Esophagus muscularis mucosa (tissue), 4 donors: ENCODE measurements at regions not wholly inside any gene's neighbourhood (a gene's known extent, or its start where the extent isn't known, plus 50 kb on each side); places are given as distances from the start of the nearest gene placed in this dataset.

Experiments used
- DNase-seq: peaks from one replicate; pipeline ENCODE4 v3.0.0-alpha.2; 2017; ENCODE audit errors: extremely low spot score
- H3K27ac ChIP-seq, 4 donors: fragments of 200-600 bp; sonication (generic); replicated peaks in 1 of 4; 1 replicate in 3 of 4; 2 replicates in 1 of 4; pipeline ENCODE4 v1.5.1; 2016 to 2019; ENCODE audit warnings: mild to moderate bottlenecking in 1 of 4
- H3K27me3 ChIP-seq, 4 donors: fragments of 200-600 bp; sonication (generic); one replicate each; pipeline versions ENCODE4 v1.5.1 to v1.6.0; 2016 to 2019
- H3K36me3 ChIP-seq, 4 donors: fragments of 200-600 bp; sonication (generic); one replicate each; pipeline ENCODE4 v1.5.1; 2016 to 2019
- H3K4me1 ChIP-seq, 4 donors: fragments of 200-600 bp; sonication (generic); one replicate each; pipeline ENCODE4 v1.5.1; 2016 to 2019
- H3K4me3 ChIP-seq, 4 donors: fragments of 200-600 bp; sonication (generic); 1 replicate in 2 of 4; 2 replicates in 2 of 4; pipeline ENCODE4 v1.5.1; 2016 to 2019; ENCODE audit warnings: mild to moderate bottlenecking in 4 of 4, moderate library complexity in 1 of 4
- H3K9me3 ChIP-seq, 4 donors: fragments of 200-600 bp; sonication (generic); 1 replicate in 3 of 4; 2 replicates in 1 of 4; pipeline ENCODE4 v1.5.1; 2016 to 2019
- EP300 ChIP-seq: sonication (generic); formaldehyde crosslinking; IDR thresholded peaks from one replicate; pipeline ENCODE4 v1.6.1; 2017; ENCODE audit warnings: antibody characterized with exemption
- POLR2A ChIP-seq: fragments of 450-650 bp; IDR thresholded peaks from one replicate; pipeline ENCODE4 v1.6.1; 2017; ENCODE audit warnings: antibody characterized with exemption, moderate library complexity, mild to moderate bottlenecking, low read depth
- POLR2AphosphoS5 ChIP-seq, 2 donors: sonication (generic); formaldehyde crosslinking; IDR thresholded peaks; one replicate each; pipeline ENCODE4 v1.6.1; 2017; ENCODE audit warnings: antibody characterized with exemption in 2 of 2
- WGBS: methylation state at CpG from one replicate; pipeline ENCODE4 v1.1.5; 2018; 5-methylcytosine and 5-hydroxymethylcytosine counted together
- intact Hi-C: fragments of 100-400 bp; cut with DNase I; formaldehyde crosslinking; loops from one replicate; pipeline ENCODE4 v1.15.1; 2023
- TF ChIP-seq, protein P1 (sequence below), 3 experiments: fragments of 200-600 bp in 2 of 3; fragments of 450-650 bp in 1 of 3; sonication (generic) in 2 of 3; IDR thresholded peaks; one replicate each; pipeline ENCODE4 v1.5.1; 2017 to 2019; ENCODE audit warnings: antibody characterized with exemption in 3 of 3, mild to moderate bottlenecking in 2 of 3, moderate library complexity in 1 of 3

DNA sequence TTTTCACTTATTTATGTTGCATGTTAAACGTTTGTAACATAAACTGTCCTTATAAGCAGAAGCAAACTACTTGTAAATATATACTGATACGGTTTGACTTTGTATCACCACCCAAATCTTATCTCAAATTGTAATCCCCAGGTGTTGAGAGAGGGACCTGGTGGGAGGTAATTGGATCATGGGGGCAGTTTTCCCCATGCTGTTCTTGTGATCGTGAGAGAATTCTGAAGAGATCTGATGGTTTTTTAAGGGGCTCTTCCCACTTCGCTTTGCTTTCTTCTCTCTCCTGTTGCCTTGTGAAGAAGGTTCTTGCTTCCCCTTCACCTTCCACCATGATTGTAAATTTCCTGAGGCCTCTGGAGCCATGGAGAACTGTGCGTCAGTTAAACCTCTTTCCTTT, 87.1 kb upstream of the MAPK10 start:
- WGBS: 86% methylated on average over 5 of the region's 5 CpGs
- Histone ChIP-seq H3K9me3 (no peaks in the 10 kb centered on the region), H3K27ac (no peak overlapping the region), H3K4me3 (no peak overlapping the region), H3K4me1 (peaks cover 0 to 11% (median 8%) of the 10 kb centered on the region in 4 donors), H3K27me3 (no peaks in the 10 kb centered on the region), H3K36me3 (no peaks in the 10 kb centered on the region)
- TF ChIP-seq, protein P1, sequence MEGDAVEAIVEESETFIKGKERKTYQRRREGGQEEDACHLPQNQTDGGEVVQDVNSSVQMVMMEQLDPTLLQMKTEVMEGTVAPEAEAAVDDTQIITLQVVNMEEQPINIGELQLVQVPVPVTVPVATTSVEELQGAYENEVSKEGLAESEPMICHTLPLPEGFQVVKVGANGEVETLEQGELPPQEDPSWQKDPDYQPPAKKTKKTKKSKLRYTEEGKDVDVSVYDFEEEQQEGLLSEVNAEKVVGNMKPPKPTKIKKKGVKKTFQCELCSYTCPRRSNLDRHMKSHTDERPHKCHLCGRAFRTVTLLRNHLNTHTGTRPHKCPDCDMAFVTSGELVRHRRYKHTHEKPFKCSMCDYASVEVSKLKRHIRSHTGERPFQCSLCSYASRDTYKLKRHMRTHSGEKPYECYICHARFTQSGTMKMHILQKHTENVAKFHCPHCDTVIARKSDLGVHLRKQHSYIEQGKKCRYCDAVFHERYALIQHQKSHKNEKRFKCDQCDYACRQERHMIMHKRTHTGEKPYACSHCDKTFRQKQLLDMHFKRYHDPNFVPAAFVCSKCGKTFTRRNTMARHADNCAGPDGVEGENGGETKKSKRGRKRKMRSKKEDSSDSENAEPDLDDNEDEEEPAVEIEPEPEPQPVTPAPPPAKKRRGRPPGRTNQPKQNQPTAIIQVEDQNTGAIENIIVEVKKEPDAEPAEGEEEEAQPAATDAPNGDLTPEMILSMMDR (IDR thresholded peaks at IDR 0.05): no peak
- no peak for TF ChIP-seq POLR2A
- TF ChIP-seq POLR2AphosphoS5 (IDR thresholded peaks at IDR 0.05): no peak
- TF ChIP-seq EP300: no peak
- intact Hi-C loops: no loop called here
- no peak for DNase-seq

DNA sequence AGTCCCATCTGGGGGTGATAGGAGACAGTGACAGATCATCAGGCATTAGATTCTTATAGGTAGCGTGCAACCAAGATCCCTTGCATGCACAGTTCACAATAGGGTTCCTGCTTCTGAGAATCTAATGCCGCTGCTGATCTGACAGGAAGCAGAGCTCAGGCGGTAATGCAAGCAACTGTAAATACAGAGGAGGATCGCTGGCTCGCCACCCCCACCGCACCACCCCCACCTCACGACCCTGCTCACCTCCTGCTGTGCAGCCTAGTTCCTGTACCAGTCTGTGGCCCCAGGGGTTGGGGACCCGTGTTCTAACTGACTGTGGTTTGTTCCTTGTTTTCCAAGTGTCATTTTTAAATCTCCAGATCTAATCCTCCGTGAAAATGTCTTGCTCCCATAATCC, 89.0 kb upstream of the MAPK10 start:
- Histone ChIP-seq H3K4me1 (peaks cover 0 to 26% (median 21%) of the 10 kb centered on the region in 4 donors), H3K27me3 (no peaks in the 10 kb centered on the region), H3K36me3 (no peaks in the 10 kb centered on the region), H3K4me3 (no peak overlapping the region), H3K27ac (no peak overlapping the region), H3K9me3 (no peaks in the 10 kb centered on the region)
- no peak for DNase-seq
- intact Hi-C loops: no loop called here
- WGBS: 49% methylated on average over 5 of the region's 9 CpGs
- TF ChIP-seq EP300 (no peak), POLR2A (no peak), POLR2AphosphoS5 (IDR thresholded peaks at IDR 0.05) (no peak)
- TF ChIP-seq, protein P1 (IDR thresholded peaks at IDR 0.05): no peak

DNA sequence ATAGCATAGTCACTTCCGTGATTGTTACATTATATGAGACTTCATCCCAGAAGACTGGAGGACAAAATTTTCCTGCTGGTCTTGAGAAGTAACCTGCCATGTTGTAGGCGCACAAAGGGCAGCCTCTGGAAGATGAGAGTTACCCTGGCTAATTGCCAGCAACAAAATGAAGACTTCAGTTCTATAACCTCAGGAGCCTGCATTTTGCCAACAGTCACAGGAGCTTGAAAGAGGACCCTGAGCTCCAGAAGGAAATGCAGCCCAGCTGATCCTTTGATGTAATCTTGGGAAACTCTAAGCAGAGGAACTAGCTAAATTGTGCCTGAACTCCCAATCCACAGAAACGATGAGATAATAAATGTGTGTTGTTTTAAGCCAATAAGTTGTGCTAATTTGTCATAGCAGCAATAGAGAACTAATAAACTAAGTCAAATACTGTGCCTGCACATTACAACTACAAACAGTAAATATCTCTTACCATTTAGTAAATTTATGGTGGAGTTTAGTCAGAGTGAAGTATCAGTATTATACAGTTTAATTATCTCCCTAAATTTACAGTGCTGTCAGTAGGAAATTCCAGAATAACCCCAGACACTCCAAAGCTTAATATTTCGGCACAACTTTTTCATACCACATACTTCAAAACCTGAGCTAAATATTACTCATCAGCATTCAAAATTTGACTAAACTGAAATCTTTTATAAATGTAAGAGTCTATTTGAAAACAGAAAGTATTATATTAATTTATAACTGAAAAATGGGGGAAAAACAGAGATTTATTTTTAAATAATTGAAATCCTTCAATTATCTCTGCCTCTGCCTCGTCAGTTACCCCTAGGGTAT, 90.1 kb upstream of the MAPK10 start:
- intact Hi-C loops: no loop called here
- WGBS: 78% methylated on average over 5 of the region's 5 CpGs
- H3K36me3 ChIP-seq: no peaks in the 10 kb centered on the region

DNA sequence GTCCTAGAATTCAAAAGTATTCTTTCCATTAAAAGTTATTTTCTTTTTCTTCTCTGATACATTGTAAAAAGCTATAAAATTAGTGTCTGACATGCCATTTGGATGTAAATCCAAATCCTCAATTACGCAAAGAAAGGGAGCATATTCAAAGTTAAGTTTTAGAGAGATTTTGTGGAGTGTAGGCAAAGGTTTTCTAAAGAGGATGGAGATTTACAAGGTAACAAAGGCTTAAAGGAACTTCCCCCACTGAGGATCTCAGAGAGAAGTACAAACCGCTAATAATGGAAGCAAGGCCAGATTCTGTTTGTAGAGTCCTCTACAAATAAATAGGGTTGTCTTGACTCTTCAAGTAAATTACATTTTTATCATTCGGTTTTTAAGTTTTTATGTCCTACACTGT, 91.0 kb upstream of the MAPK10 start:
- no peak overlapping the region for H3K27ac ChIP-seq
- intact Hi-C loops: no loop called here
- 82% methylated on average over 3 of the region's 3 CpGs for WGBS
- TF ChIP-seq POLR2AphosphoS5 (IDR thresholded peaks at IDR 0.05) (no peak), POLR2A (no peak), EP300 (no peak)
- TF ChIP-seq, protein P1 (IDR thresholded peaks at IDR 0.05): no peak
- no peak for DNase-seq
- no peaks in the 10 kb centered on the region for H3K9me3 ChIP-seq
- H3K4me3 ChIP-seq: no peak overlapping the region
- peaks cover 0 to 26% (median 22%) of the 10 kb centered on the region in 4 donors for H3K4me1 ChIP-seq
- H3K27me3 ChIP-seq: no peaks in the 10 kb centered on the region
- no peaks in the 10 kb centered on the region for H3K36me3 ChIP-seq

More for the DNA sequence above, 90.1 kb upstream of the MAPK10 start:
- H3K4me1 ChIP-seq: peaks cover 0 to 26% (median 22%) of the 10 kb centered on the region in 4 donors
- no peak overlapping the region for H3K4me3 ChIP-seq
- DNase-seq: no peak
- TF ChIP-seq, protein P1 (IDR thresholded peaks at IDR 0.05): no peak
- TF ChIP-seq EP300: no peak
- TF ChIP-seq POLR2AphosphoS5 (IDR thresholded peaks at IDR 0.05): no peak
- no peak for TF ChIP-seq POLR2A
- H3K27me3 ChIP-seq: no peaks in the 10 kb centered on the region
- no peak overlapping the region for H3K27ac ChIP-seq
- H3K9me3 ChIP-seq: no peaks in the 10 kb centered on the region
